ENCODE measurements at regions not wholly inside any gene's neighbourhood (a gene's known extent, or its start where the extent isn't known, plus 50 kb on each side); places are given as distances from the start of the nearest gene placed in this dataset.

DNA sequence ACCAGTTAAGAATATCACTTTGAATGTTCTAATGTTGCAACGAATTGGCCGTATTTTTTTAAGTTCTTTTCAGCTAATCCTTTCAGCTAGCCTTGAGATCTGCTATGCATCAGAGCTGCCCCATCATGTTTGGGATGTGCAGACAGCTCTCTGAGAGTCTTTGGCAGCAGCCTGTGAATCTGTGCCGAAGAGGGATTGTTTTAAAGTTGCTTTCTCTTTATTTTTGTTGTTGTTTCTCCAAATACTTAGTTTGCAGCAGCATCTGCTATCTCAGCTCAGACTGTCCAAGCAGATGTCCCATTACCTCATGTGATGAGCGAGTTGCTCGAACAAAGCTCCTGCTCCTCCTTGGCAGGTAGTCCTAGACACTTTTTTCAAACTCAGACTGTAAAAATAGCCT lies 1002.5 kb upstream of the INTU start:
- no peak overlapping the region for H3K4me2 ChIP-seq (ENCODE audit: low read length)
- H3K27me3 ChIP-seq (ENCODE audit: insufficient read depth, low read length), result no peaks in the 10 kb centered on the region
- Mint-ChIP-seq H3K27ac (ENCODE audit: unreplicated experiment) (no peak overlapping the region), H3K9me3 (ENCODE audit: unreplicated experiment) (no peaks in the 10 kb centered on the region), H3K27me3 (ENCODE audit: low read depth, unreplicated experiment) (no peaks in the 10 kb centered on the region), H3K4me1 (ENCODE audit: low read depth, unreplicated experiment) (no peaks in the 10 kb centered on the region), H3K36me3 (ENCODE audit: low read depth, unreplicated experiment) (no peaks in the 10 kb centered on the region), H3K4me3 (ENCODE audit: unreplicated experiment) (no peak overlapping the region)
- no peak overlapping the region for H3K9ac ChIP-seq (ENCODE audit: low read length)
- no peaks in the 10 kb centered on the region for H3K36me3 ChIP-seq (ENCODE audit: insufficient read depth, low read length)
- no peak overlapping the region for H3K27ac ChIP-seq (ENCODE audit: low read depth, low read length)
- H2AFZ ChIP-seq (ENCODE audit: low read depth, low read length), result no peak overlapping the region
- peaks cover 2% of the 10 kb centered on the region for H3K9me3 ChIP-seq (ENCODE audit: insufficient read depth, low read depth, low read length)
- DNase-seq (ENCODE audit: low read depth) (no peak), FAIRE-seq (no peak)
- H3K4me1 ChIP-seq (ENCODE audit: insufficient read depth, low read length), result no peaks in the 10 kb centered on the region
- no peaks in the 10 kb centered on the region for H3K79me2 ChIP-seq (ENCODE audit: insufficient read depth, low read length)
- H4K20me1 ChIP-seq (ENCODE audit: insufficient read depth, low read length), result no peaks in the 10 kb centered on the region
- TF ChIP-seq, protein P1, sequence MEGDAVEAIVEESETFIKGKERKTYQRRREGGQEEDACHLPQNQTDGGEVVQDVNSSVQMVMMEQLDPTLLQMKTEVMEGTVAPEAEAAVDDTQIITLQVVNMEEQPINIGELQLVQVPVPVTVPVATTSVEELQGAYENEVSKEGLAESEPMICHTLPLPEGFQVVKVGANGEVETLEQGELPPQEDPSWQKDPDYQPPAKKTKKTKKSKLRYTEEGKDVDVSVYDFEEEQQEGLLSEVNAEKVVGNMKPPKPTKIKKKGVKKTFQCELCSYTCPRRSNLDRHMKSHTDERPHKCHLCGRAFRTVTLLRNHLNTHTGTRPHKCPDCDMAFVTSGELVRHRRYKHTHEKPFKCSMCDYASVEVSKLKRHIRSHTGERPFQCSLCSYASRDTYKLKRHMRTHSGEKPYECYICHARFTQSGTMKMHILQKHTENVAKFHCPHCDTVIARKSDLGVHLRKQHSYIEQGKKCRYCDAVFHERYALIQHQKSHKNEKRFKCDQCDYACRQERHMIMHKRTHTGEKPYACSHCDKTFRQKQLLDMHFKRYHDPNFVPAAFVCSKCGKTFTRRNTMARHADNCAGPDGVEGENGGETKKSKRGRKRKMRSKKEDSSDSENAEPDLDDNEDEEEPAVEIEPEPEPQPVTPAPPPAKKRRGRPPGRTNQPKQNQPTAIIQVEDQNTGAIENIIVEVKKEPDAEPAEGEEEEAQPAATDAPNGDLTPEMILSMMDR (IDR thresholded peaks at IDR 0.05; ENCODE audit: insufficient read depth, low read depth, low read length), result no peak
- TF ChIP-seq EZH2 (IDR thresholded peaks at IDR 0.05; ENCODE audit: insufficient read depth, low read length), result no peak
- no peak overlapping the region for H3K4me3 ChIP-seq (ENCODE audit: insufficient read depth, low read depth, low read length)

DNA sequence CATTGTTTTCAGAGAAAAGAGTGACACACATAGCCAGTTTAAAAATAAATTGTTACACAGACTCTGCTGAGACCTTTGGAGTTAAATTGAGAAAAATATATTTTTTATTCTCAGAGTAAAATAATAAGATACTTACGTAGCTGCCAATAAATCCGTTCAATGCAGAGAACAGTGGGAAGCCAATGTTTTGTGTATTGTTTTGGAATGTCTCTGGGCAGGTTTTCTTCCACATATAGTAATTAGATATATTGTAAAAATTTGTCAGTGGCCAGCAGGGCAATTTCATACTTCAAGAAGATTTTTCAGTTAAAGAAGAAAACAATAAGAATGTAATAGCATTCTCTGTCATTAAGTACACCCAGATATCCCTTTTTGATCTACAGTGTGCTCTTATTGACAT lies 999.5 kb upstream of the INTU start:
- DNase-seq (ENCODE audit: low read depth) (no peak), FAIRE-seq (no peak)
- no peak overlapping the region for H3K4me2 ChIP-seq (ENCODE audit: low read length)
- H3K79me2 ChIP-seq (ENCODE audit: insufficient read depth, low read length), result no peaks in the 10 kb centered on the region
- H3K36me3 ChIP-seq (ENCODE audit: insufficient read depth, low read length), result no peaks in the 10 kb centered on the region
- H4K20me1 ChIP-seq (ENCODE audit: insufficient read depth, low read length), result no peaks in the 10 kb centered on the region
- H3K27me3 Mint-ChIP-seq (ENCODE audit: low read depth, unreplicated experiment), result no peaks in the 10 kb centered on the region
- no peak overlapping the region for H3K27ac ChIP-seq (ENCODE audit: low read depth, low read length)
- no peak overlapping the region for H2AFZ ChIP-seq (ENCODE audit: low read depth, low read length)
- H3K4me3 Mint-ChIP-seq (ENCODE audit: unreplicated experiment), result no peak overlapping the region
- no peak overlapping the region for H3K4me3 ChIP-seq (ENCODE audit: insufficient read depth, low read depth, low read length)
- no peaks in the 10 kb centered on the region for H3K27me3 ChIP-seq (ENCODE audit: insufficient read depth, low read length)
- H3K9ac ChIP-seq (ENCODE audit: low read length), result no peak overlapping the region
- no peak overlapping the region for H3K27ac Mint-ChIP-seq (ENCODE audit: unreplicated experiment)
- no peaks in the 10 kb centered on the region for H3K9me3 Mint-ChIP-seq (ENCODE audit: unreplicated experiment)
- TF ChIP-seq, protein P1 (IDR thresholded peaks at IDR 0.05; ENCODE audit: insufficient read depth, low read depth, low read length), result no peak
- no peak for TF ChIP-seq EZH2 (IDR thresholded peaks at IDR 0.05; ENCODE audit: insufficient read depth, low read length)
- H3K4me1 ChIP-seq (ENCODE audit: insufficient read depth, low read length), result no peaks in the 10 kb centered on the region
- H3K4me1 Mint-ChIP-seq (ENCODE audit: low read depth, unreplicated experiment), result no peaks in the 10 kb centered on the region
- peaks cover 2% of the 10 kb centered on the region for H3K9me3 ChIP-seq (ENCODE audit: insufficient read depth, low read depth, low read length)
- no peaks in the 10 kb centered on the region for H3K36me3 Mint-ChIP-seq (ENCODE audit: low read depth, unreplicated experiment)

DNA sequence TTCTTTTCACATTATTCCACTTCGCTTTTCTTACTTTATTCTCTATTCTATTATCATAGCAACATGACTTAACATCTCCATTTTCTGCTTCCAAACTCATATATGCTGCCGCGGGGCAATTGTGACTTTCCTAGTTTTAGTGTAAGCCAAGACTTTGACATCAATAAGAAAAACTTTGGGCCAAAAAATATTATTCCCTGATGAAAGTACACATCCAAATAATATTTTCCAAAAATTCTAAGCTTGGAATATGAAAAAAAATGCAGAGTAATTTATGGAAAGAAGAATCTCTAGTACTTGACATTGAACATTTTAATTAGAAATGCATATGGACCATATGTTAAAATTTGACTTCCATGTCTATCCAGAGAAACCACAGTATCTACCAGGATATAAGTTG lies 995.1 kb upstream of the INTU start:
- Mint-ChIP-seq H3K9me3 (ENCODE audit: unreplicated experiment) (peaks cover 5% of the 10 kb centered on the region), H3K27me3 (ENCODE audit: low read depth, unreplicated experiment) (no peaks in the 10 kb centered on the region), H3K4me1 (ENCODE audit: low read depth, unreplicated experiment) (no peaks in the 10 kb centered on the region), H3K27ac (ENCODE audit: unreplicated experiment) (no peak overlapping the region), H3K36me3 (ENCODE audit: low read depth, unreplicated experiment) (no peaks in the 10 kb centered on the region), H3K4me3 (ENCODE audit: unreplicated experiment) (no peak overlapping the region)
- FAIRE-seq (no peak), DNase-seq (ENCODE audit: low read depth) (no peak)
- no peak overlapping the region for H3K27ac ChIP-seq (ENCODE audit: low read depth, low read length)
- H2AFZ ChIP-seq (ENCODE audit: low read depth, low read length), result no peak overlapping the region
- H3K4me1 ChIP-seq (ENCODE audit: insufficient read depth, low read length), result no peaks in the 10 kb centered on the region
- no peaks in the 10 kb centered on the region for H3K36me3 ChIP-seq (ENCODE audit: insufficient read depth, low read length)
- TF ChIP-seq EZH2 (IDR thresholded peaks at IDR 0.05; ENCODE audit: insufficient read depth, low read length), result no peak
- TF ChIP-seq, protein P1 (IDR thresholded peaks at IDR 0.05; ENCODE audit: insufficient read depth, low read depth, low read length), result no peak
- no peaks in the 10 kb centered on the region for H3K79me2 ChIP-seq (ENCODE audit: insufficient read depth, low read length)
- H3K9me3 ChIP-seq (ENCODE audit: insufficient read depth, low read depth, low read length), result no peaks in the 10 kb centered on the region
- H4K20me1 ChIP-seq (ENCODE audit: insufficient read depth, low read length), result no peaks in the 10 kb centered on the region
- H3K4me3 ChIP-seq (ENCODE audit: insufficient read depth, low read depth, low read length), result no peak overlapping the region
- H3K9ac ChIP-seq (ENCODE audit: low read length), result no peak overlapping the region
- no peaks in the 10 kb centered on the region for H3K27me3 ChIP-seq (ENCODE audit: insufficient read depth, low read length)
- H3K4me2 ChIP-seq (ENCODE audit: low read length), result no peak overlapping the region
